Cerebellar nuclear complex (tissue), 1 donor: ENCODE measurements at regions not wholly inside any gene's neighbourhood (a gene's known extent, or its start where the extent isn't known, plus 50 kb on each side); places are given as distances from the start of the nearest gene placed in this dataset.

ENCODE experiments used
- DNase-seq, 2 experiments: peaks; one replicate each; lab custom pipeline; 2025; lab: John Stamatoyannopoulos, UW

DNA sequence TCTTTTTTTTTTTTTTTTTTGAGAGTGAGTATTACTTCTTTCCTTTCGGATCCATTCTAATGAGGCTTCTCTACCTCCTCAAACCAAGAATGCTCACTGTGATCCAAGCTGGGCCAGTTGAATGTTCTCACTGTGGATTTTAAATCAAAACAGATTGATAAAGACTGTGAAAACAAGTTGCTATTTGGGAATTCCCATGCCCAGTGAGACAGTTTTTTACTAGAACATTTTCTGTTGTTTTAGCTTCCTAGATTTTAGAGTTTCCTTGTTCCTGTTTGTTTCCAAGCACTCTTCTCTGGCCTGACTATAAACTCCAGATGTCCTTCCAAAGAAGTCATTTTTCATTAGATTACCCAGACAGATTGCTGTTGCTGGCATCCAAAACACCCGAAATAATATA, 60.1 kb upstream of the GALNT15 start:
- DNase-seq, result no peak

DNA sequence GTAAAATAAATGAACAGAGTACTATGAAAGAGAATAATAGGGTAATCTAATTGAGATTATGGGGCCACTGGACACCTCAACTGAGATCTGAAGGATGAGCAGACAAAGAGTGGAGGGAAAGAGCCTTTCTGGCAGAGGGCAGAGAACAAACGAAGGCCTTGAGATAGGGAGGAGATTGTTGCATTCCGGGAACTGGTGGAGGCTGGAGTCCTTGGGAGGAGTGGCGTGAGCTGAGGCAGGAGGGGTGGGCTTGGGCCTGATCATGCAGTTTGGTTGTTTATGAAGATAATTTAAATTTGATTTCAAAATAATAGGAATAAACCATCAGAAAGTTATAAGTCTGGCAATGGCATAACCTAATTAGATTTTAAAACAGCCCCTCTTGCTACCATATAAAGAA, 59.5 kb upstream of the GALNT15 start:
- DNase-seq, result no peak

DNA sequence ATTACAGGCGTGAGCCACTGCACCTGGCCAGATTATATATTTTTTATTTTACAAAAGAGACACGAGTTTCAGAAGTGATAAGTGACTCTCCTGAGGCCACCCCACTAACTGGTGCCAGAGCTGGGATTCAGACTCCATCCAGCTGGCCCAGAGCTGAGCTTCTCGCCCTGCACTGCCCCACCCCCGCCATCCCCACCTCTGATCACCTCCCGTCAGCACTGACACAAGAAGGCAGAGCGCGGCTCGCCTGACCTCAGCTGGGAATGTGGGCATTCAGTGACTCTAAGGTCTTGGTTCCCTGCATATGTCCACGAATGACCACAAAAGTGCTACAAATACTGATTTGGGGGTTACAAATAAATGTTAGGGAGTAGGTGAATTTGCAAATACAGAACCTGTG, 56.1 kb upstream of the GALNT15 start:
- DNase-seq, result no peak

DNA sequence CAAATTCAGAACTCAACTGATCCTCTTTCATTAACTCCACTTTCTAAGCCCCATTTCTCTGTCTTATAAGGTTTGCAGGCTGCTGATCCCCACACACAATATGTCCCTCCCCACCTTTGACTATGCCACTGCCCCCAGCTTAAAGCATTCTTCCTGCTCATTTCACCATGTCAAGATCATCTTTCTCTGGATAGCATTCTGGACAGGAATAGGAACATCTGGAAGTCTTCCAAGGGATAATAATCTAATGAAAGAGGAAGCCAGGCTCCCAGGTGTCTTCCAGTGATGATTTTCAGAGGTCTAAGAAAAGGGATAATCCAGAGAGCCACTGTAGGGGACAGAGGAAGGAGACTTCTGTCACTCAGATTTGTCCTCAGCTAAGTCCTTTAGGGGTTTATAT, 54.6 kb upstream of the GALNT15 start:
- DNase-seq, result no peak

DNA sequence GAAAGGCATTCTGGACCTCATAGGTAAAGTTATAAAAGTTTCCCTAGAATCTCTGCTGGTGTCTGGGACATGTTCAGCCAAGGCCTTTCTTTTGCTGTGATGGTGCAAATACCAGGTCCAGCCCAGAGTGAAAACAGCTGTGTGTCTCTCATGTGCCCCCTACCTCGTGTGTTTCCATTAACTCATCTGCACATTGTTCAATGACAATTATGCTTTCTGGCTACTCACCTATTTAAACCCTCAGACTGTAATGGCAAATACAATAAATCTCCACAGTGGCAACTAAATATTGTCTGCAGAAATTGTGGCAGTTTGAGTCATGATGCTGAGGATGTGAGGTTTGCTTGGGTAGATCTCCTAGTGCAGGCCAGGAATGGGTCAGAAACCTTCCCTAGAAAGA, 53.1 kb upstream of the GALNT15 start:
- DNase-seq, result no peak

DNA sequence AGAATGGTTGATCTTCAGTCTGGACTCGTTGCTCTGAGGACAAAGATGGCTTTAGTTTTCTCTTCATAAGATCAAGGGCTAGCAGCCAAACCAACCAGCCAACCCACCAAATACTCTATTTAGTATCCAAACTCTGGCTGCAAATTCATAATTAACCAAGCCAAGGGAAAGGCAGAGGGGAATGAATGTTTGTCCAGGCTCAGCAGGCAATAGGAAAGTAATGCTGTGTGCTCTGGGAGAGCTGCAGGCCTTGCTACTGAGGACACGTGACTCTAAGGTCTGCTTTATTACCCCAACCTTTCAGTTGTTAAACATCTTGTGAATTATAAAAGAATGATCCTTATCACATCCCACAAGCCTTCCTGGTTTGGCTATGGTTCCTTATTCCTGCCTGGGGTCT, 52.3 kb upstream of the GALNT15 start:
- DNase-seq, result no peak

DNA sequence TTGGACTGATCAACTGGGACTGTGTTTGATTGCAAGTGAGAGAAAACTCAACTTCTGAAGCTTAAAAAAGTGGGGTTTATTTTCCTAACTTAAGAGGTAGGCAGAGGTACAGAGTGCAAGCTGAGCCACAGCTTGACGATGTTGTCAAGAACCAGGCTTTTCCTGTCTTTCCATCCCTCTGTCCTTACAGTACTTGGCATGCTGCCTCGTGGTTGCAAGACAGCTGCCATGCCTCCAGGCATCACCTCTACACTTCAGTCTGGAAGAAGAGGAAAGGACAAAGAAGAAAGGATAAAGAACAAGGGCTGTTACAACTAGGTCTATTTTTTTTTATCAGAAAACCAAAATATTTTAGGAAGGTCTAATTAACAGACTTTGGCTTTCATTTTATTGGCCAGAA, 51.8 kb upstream of the GALNT15 start:
- no peak for DNase-seq

DNA sequence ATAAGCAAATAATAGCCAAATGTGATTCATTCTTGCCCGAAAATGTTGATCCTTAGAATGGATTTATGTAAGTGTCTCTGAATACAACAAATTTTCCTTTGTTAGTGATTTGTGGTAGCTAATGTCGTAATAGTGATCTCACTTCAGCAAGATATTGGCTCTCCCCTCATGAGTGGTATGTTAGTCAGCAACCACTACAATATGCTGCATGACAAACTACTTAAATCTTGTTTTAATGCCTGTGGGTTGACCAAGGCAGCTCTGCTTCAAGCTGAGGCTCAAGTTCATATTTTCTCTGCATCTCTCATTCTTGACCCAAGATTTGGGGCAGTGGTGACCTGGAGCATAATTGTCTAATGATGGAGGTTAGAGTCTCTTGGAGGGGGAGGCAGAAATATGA, 49.8 kb upstream of the GALNT15 start:
- no peak for DNase-seq
